K562 (cell line): ENCODE measurements at regions not wholly inside any gene's neighbourhood (a gene's known extent, or its start where the extent isn't known, plus 50 kb on each side); places are given as distances from the start of the nearest gene placed in this dataset.

Source experiments
- ATAC-seq: fragments of 200-7000 bp; cut with Tn5 transposase; 3 replicates; pipeline ENCODE4 v1.9.1; 2020; ENCODE audit warnings: moderate library complexity
- BruUV-seq: library from RNA; stranded (reverse); fragments of 400-500 nt; replicated peaks from 2 replicates; lab custom pipeline; 2021; lab: Mats Ljungman, UMichigan
- CTCF ChIA-PET: fragments of 300-600 bp; formaldehyde crosslinking; extraction: SDS; loops from one replicate; lab custom pipeline; 2021; ENCODE audit warnings: low intra/inter-chr PET ratio; lab: Yijun Ruan, JAX
- POLR2A ChIA-PET: fragments of 300-600, 350-650 bp; sonication (Branson Sonifier 250); formaldehyde crosslinking; extraction: SDS; loops from one replicate; lab custom pipeline; 2021; ENCODE audit warnings: antibody characterized with exemption, inconsistent platforms; lab: Yijun Ruan, JAX
- DNase-seq, 4 experiments: peaks; one replicate each; pipeline versions ENCODE4 v3.0.0 to v3.0.0-alpha.2; 2011 to 2018; ENCODE audit warnings: low spot score in 3 of 4, mixed read lengths in 3 of 4; ENCODE audit errors: extremely low read depth in 1 of 4
- FAIRE-seq: peaks from 2 replicates; lab custom pipeline; 2011; peaks lifted over from hg19 to GRCh38; lab: Jason Lieb, UNC
- H2AFZ ChIP-seq: 2 replicates; pipeline ENCODE4 v1.6.0; 2011; ENCODE audit warnings: low read depth, low read length, control low read depth, inconsistent platforms
- H3K27ac ChIP-seq: fragments of 200-600 bp; 3 replicates; pipeline ENCODE4 v1.8.0; 2011; ENCODE audit warnings: low read depth, mild to moderate bottlenecking, control low read depth, inconsistent platforms, low read length, moderate library complexity, mixed read lengths; ENCODE audit errors: extremely low read depth
- H3K27me3 ChIP-seq, 2 experiments: fragments of 300-600 bp in 1 of 2; 2 replicates in 1 of 2; 3 replicates in 1 of 2; pipeline versions ENCODE4 v1.6.0 to v1.8.0; 2011; ENCODE audit warnings: inconsistent platforms in 2 of 2, low read length in 2 of 2, mild to moderate bottlenecking in 1 of 2, mixed read lengths in 1 of 2, moderate library complexity in 1 of 2; ENCODE audit not compliant: control insufficient read depth in 2 of 2, insufficient read depth in 2 of 2
- H3K36me3 ChIP-seq: fragments of 300-600 bp; 3 replicates; pipeline ENCODE4 v1.8.0; 2011; ENCODE audit warnings: mild to moderate bottlenecking, low read length, inconsistent platforms; ENCODE audit not compliant: control insufficient read depth, insufficient read depth
- H3K4me1 ChIP-seq, 2 experiments: fragments of 200-600 bp in 1 of 2; replicated peaks in 1 of 2; 2 replicates in 1 of 2; 3 replicates in 1 of 2; pipeline versions ENCODE4 v1.5.1 to v1.8.0; 2011; ENCODE audit warnings: inconsistent platforms in 2 of 2, low read length in 2 of 2, mild to moderate bottlenecking in 1 of 2, mixed read lengths in 1 of 2, moderate library complexity in 1 of 2; ENCODE audit not compliant: control insufficient read depth in 2 of 2, insufficient read depth in 2 of 2
- H3K4me2 ChIP-seq: 2 replicates; pipeline ENCODE4 v1.6.1; 2011; ENCODE audit warnings: low read length, control low read depth, inconsistent platforms, mixed read lengths; ENCODE audit not compliant: insufficient read depth
- H3K4me3 ChIP-seq: fragments of 200-600 bp; sonication (generic), shearing (Covaris generic); 2 replicates; pipeline ENCODE4 v1.5.1; 2016; ENCODE audit warnings: control low read depth, inconsistent platforms
- H3K79me2 ChIP-seq: fragments of 200-600 bp; 3 replicates; pipeline ENCODE4 v1.8.0; 2011; ENCODE audit warnings: low read length, inconsistent platforms; ENCODE audit not compliant: control insufficient read depth, insufficient read depth
- H3K9ac ChIP-seq, 2 experiments: 2 replicates each; pipeline versions ENCODE4 v1.6.0 to v1.6.1; 2011; ENCODE audit warnings: low read depth in 2 of 2, low read length in 2 of 2, control low read depth in 1 of 2, inconsistent platforms in 1 of 2, mild to moderate bottlenecking in 1 of 2, mixed read lengths in 1 of 2; ENCODE audit not compliant: insufficient read depth in 1 of 2
- H3K9me1 ChIP-seq: one replicate; pipeline ENCODE4 v1.6.0; 2011; ENCODE audit warnings: inconsistent platforms, mild to moderate bottlenecking, low read length, moderate library complexity; ENCODE audit not compliant: control insufficient read depth, insufficient read depth
- H3K9me3 ChIP-seq: replicated peaks from 2 replicates; pipeline ENCODE4 v1.5.1; 2011; ENCODE audit warnings: low read depth, low read length, inconsistent platforms; ENCODE audit not compliant: control insufficient read depth, insufficient read depth
- H4K20me1 ChIP-seq: replicated peaks from 2 replicates; pipeline ENCODE4 v1.6.1; 2011; ENCODE audit warnings: low read length, inconsistent platforms, mixed read lengths; ENCODE audit not compliant: control insufficient read depth, insufficient read depth
- HDAC2 ChIP-seq: fragments of 450-650 bp; IDR thresholded peaks from 2 replicates; pipeline ENCODE4 v1.6.1; 2016; ENCODE audit warnings: mild to moderate bottlenecking
- KDM5B ChIP-seq: fragments of 200-600 bp; sonication (generic); IDR thresholded peaks from 2 replicates; pipeline ENCODE4 v1.6.1; 2012; ENCODE audit warnings: low read depth, mild to moderate bottlenecking, moderate library complexity, low read length, control low read depth, inconsistent platforms; ENCODE audit not compliant: insufficient replicate concordance
- SIN3A ChIP-seq, 2 experiments: fragments of 150-350 bp in 1 of 2; IDR thresholded peaks; 2 replicates each; pipeline ENCODE4 v1.6.1; 2011 to 2016; ENCODE audit warnings: borderline replicate concordance in 2 of 2, low read depth in 2 of 2, low read length in 2 of 2, mild to moderate bottlenecking in 2 of 2, moderate library complexity in 2 of 2; ENCODE audit not compliant: control insufficient read depth in 1 of 2
- SMC3 ChIP-seq: conservative IDR thresholded peaks from 2 replicates; pipeline ENCODE4 v1.6.1; 2011; ENCODE audit warnings: low read depth, low read length, improper control_type of control experiment; ENCODE audit not compliant: insufficient read depth
- WGBS: fragments of 100-300 bp; shearing (Covaris generic); methylation state at CpG from one replicate; pipeline ENCODE4 v1.1.6; 2016; ENCODE audit warnings: low coverage, mixed read lengths; ENCODE audit not compliant: insufficient coverage; ENCODE audit errors: missing lambda C conversion rate; 5-methylcytosine and 5-hydroxymethylcytosine counted together
- in situ Hi-C: fragments of 300-500 bp; cut with MboI; formaldehyde crosslinking; loops from 4 replicates; pipeline ENCODE4 v1.15.0; 2018; ENCODE audit warnings: inconsistent platforms, mixed read lengths
- intact Hi-C: fragments of 100-400 bp; cut with micrococcal nuclease; formaldehyde crosslinking; loops from 2 replicates; pipeline ENCODE4 v1.14.2; 2022
- TF ChIP-seq, protein P1 (sequence below): sonication (generic); formaldehyde crosslinking; IDR thresholded peaks from 2 replicates; pipeline ENCODE4 v1.8.0; 2022; ENCODE audit warnings: missing genetic modification reagents, mild to moderate bottlenecking, moderate library complexity, borderline replicate concordance
- TF ChIP-seq, protein P2 (sequence below), 2 experiments: fragments of 450-650 bp; conservative IDR thresholded peaks; 2 replicates each; pipeline ENCODE4 v1.6.1; 2017; ENCODE audit warnings: mild to moderate bottlenecking in 2 of 2, moderate library complexity in 2 of 2
- TF ChIP-seq, protein P3 (sequence below): fragments of 450-650 bp; IDR thresholded peaks from 2 replicates; pipeline ENCODE4 v1.6.1; 2017; ENCODE audit warnings: mild to moderate bottlenecking, moderate library complexity
- TF ChIP-seq, protein P4 (sequence below): fragments of 450-650 bp; formaldehyde crosslinking; IDR thresholded peaks from 2 replicates; pipeline ENCODE4 v1.4.0; 2020; ENCODE audit warnings: mild to moderate bottlenecking

DNA sequence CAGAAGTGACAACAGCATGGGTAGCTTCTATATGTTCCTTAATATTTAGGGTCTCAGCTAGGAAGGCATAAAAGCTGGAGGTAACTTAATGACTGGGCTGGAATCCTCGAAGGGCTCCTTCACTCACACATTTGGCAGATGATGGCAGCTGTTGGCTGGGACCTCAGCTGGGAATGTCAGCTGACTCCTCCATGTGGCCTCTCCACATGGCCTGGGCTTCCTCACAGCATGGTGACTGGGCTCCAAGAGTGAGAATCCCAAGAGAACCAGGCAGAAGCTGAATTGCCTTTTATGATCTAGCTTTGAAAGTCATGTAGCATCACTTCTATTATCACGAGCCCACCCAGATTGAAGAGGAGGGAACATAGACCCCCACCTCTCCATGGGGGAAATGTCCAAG, 54.9 kb downstream of the TET3 start:
- WGBS, result 72% methylated on average over 2 of the region's 2 CpGs
- TF ChIP-seq, protein P1, sequence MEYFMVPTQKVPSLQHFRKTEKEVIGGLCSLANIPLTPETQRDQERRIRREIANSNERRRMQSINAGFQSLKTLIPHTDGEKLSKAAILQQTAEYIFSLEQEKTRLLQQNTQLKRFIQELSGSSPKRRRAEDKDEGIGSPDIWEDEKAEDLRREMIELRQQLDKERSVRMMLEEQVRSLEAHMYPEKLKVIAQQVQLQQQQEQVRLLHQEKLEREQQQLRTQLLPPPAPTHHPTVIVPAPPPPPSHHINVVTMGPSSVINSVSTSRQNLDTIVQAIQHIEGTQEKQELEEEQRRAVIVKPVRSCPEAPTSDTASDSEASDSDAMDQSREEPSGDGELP (CRISPR knock-in tag), result peak; percentile 16; the same call in 1 of the 2 replicates
- TF ChIP-seq, protein P2, sequence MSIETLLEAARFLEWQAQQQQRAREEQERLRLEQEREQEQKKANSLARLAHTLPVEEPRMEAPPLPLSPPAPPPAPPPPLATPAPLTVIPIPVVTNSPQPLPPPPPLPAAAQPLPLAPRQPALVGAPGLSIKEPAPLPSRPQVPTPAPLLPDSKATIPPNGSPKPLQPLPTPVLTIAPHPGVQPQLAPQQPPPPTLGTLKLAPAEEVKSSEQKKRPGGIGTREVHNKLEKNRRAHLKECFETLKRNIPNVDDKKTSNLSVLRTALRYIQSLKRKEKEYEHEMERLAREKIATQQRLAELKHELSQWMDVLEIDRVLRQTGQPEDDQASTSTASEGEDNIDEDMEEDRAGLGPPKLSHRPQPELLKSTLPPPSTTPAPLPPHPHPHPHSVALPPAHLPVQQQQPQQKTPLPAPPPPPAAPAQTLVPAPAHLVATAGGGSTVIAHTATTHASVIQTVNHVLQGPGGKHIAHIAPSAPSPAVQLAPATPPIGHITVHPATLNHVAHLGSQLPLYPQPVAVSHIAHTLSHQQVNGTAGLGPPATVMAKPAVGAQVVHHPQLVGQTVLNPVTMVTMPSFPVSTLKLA (conservative IDR thresholded peaks at IDR 0.05), result 0 out of 4 replicates have a peak, but pooled peaks of 1 of the 2 experiments have one; percentile 38
- TF ChIP-seq, protein P3, sequence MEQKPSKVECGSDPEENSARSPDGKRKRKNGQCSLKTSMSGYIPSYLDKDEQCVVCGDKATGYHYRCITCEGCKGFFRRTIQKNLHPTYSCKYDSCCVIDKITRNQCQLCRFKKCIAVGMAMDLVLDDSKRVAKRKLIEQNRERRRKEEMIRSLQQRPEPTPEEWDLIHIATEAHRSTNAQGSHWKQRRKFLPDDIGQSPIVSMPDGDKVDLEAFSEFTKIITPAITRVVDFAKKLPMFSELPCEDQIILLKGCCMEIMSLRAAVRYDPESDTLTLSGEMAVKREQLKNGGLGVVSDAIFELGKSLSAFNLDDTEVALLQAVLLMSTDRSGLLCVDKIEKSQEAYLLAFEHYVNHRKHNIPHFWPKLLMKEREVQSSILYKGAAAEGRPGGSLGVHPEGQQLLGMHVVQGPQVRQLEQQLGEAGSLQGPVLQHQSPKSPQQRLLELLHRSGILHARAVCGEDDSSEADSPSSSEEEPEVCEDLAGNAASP, result no peak
- 0 out of 4 replicates have a peak, but pooled peaks of 1 of the 2 experiments have one; percentile 61 for TF ChIP-seq SIN3A (IDR thresholded peaks at IDR 0.05; ENCODE audit: borderline replicate concordance in 2 of 2, control insufficient read depth in 1 of 2, low read depth in 2 of 2, low read length in 2 of 2)
- TF ChIP-seq SMC3, result no peak
- TF ChIP-seq, protein P4, sequence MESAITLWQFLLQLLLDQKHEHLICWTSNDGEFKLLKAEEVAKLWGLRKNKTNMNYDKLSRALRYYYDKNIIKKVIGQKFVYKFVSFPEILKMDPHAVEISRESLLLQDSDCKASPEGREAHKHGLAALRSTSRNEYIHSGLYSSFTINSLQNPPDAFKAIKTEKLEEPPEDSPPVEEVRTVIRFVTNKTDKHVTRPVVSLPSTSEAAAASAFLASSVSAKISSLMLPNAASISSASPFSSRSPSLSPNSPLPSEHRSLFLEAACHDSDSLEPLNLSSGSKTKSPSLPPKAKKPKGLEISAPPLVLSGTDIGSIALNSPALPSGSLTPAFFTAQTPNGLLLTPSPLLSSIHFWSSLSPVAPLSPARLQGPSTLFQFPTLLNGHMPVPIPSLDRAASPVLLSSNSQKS, result no peak
- TF ChIP-seq KDM5B, result no peak
- TF ChIP-seq HDAC2, result no peak

More for the DNA sequence above, 54.9 kb downstream of the TET3 start:
- intact Hi-C loops (loop anchor here (5.0 kb wide), 1 partner anchor 37 kb away; no protein-coding TSS in a partner anchor), in situ Hi-C loops (no loop called here)
- 0 out of 2 replicates have a peak, but pooled peaks cover 8% of the 10 kb centered on the region for H4K20me1 ChIP-seq
- H3K79me2 ChIP-seq, result peaks cover 90% of the 10 kb centered on the region
- no peak overlapping the region for H3K4me3 ChIP-seq
- ChIA-PET POLR2A (interaction anchor here (1.5 kb wide), 1 partner anchor 9 kb away, joined by 4 read pairs; no protein-coding TSS in a partner anchor), CTCF (no interaction called here)
- H3K9me3 ChIP-seq, result no peaks in the 10 kb centered on the region
- H3K9me1 ChIP-seq, result no peaks in the 10 kb centered on the region
- BruUV-seq, result no TSS peak
- no peaks in the 10 kb centered on the region for H3K27me3 ChIP-seq
- H2AFZ ChIP-seq, result no peak overlapping the region
- peaks cover 58 to 85% of the 10 kb centered on the region in 2 experiments for H3K4me1 ChIP-seq
- no peak overlapping the region; a peak in 1 of 4 replicates for H3K9ac ChIP-seq
- FAIRE-seq, result no peak
- ATAC-seq, result no peak
- no peak for DNase-seq
- H3K36me3 ChIP-seq, result no peaks in the 10 kb centered on the region; the same call in 2 of the 3 replicates
- no peak overlapping the region for H3K4me2 ChIP-seq
- no peak overlapping the region for H3K27ac ChIP-seq
